HL-60 (cell line): ENCODE measurements at regions not wholly inside any gene's neighbourhood (a gene's known extent, or its start where the extent isn't known, plus 50 kb on each side); places are given as distances from the start of the nearest gene placed in this dataset.

Experiments used
- DNase-seq, 2 experiments: peaks; one replicate each; pipeline ENCODE4 v3.0.0-alpha.2; 2010 to 2020; ENCODE audit warnings: low read depth in 1 of 2, low spot score in 1 of 2
- H3K27ac ChIP-seq: fragments of 250-450 bp; sonication (Bioruptor Pico); replicated peaks from 2 replicates; pipeline ENCODE4 v1.5.1; 2020; ENCODE audit warnings: mild to moderate bottlenecking, moderate library complexity
- H3K27me3 ChIP-seq: fragments of 250-450 bp; sonication (Bioruptor Pico); 2 replicates; pipeline ENCODE4 v1.5.1; 2021; ENCODE audit warnings: mild to moderate bottlenecking, moderate library complexity; ENCODE audit not compliant: insufficient read depth, poor library complexity, severe bottlenecking
- H3K4me3 ChIP-seq: replicated peaks from 2 replicates; pipeline ENCODE4 v1.5.1; 2011; ENCODE audit warnings: mild to moderate bottlenecking, control low read depth, low read length; ENCODE audit not compliant: insufficient read depth
- GABPA ChIP-seq: IDR thresholded peaks from 2 replicates; pipeline ENCODE4 v1.6.1; 2012; ENCODE audit warnings: low read depth
- POLR2AphosphoS5 ChIP-seq: IDR thresholded peaks from 2 replicates; pipeline ENCODE4 v1.6.1; 2012; ENCODE audit warnings: low read depth
- SPI1 ChIP-seq: IDR thresholded peaks from 2 replicates; pipeline ENCODE4 v1.6.1; 2012; ENCODE audit warnings: low read depth, mild to moderate bottlenecking, borderline replicate concordance
- TF ChIP-seq, protein P1 (sequence below): IDR thresholded peaks from one replicate; pipeline ENCODE4 v1.5.1; 2011; ENCODE audit warnings: low read length, control low read depth, inconsistent platforms; ENCODE audit not compliant: insufficient read depth
- TF ChIP-seq, protein P2 (sequence below): IDR thresholded peaks from 2 replicates; pipeline ENCODE4 v1.6.1; 2012; ENCODE audit warnings: low read depth; ENCODE audit not compliant: insufficient replicate concordance

DNA sequence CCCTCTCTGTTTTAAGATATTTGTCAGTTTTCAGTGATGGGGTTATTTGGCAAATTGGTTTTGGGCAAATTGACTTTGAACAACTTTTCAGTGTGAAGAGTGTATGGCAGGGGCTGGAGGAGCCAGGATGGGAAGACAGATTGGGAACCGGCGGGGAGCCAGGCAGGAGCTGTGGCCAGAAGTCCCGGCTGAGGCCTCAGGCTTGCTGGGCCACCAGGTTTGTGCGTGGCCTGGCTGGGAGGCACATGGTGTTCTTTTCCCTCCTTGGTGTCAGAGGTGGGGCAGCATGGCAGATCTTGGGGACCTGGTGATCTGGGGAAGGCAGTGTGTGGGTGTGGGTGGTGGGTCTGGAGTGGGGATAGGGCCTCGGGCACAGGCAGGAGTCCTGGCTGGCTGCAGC lies 61.1 kb downstream of the SLC25A47 start:
- DNase-seq: no peak
- Histone ChIP-seq H3K27ac (no peak overlapping the region), H3K27me3 (no peaks in the 10 kb centered on the region), H3K4me3 (no peak overlapping the region)
- TF ChIP-seq, protein P1, sequence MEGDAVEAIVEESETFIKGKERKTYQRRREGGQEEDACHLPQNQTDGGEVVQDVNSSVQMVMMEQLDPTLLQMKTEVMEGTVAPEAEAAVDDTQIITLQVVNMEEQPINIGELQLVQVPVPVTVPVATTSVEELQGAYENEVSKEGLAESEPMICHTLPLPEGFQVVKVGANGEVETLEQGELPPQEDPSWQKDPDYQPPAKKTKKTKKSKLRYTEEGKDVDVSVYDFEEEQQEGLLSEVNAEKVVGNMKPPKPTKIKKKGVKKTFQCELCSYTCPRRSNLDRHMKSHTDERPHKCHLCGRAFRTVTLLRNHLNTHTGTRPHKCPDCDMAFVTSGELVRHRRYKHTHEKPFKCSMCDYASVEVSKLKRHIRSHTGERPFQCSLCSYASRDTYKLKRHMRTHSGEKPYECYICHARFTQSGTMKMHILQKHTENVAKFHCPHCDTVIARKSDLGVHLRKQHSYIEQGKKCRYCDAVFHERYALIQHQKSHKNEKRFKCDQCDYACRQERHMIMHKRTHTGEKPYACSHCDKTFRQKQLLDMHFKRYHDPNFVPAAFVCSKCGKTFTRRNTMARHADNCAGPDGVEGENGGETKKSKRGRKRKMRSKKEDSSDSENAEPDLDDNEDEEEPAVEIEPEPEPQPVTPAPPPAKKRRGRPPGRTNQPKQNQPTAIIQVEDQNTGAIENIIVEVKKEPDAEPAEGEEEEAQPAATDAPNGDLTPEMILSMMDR: no peak
- TF ChIP-seq GABPA (no peak), SPI1 (no peak), POLR2AphosphoS5 (no peak)
- TF ChIP-seq, protein P2, sequence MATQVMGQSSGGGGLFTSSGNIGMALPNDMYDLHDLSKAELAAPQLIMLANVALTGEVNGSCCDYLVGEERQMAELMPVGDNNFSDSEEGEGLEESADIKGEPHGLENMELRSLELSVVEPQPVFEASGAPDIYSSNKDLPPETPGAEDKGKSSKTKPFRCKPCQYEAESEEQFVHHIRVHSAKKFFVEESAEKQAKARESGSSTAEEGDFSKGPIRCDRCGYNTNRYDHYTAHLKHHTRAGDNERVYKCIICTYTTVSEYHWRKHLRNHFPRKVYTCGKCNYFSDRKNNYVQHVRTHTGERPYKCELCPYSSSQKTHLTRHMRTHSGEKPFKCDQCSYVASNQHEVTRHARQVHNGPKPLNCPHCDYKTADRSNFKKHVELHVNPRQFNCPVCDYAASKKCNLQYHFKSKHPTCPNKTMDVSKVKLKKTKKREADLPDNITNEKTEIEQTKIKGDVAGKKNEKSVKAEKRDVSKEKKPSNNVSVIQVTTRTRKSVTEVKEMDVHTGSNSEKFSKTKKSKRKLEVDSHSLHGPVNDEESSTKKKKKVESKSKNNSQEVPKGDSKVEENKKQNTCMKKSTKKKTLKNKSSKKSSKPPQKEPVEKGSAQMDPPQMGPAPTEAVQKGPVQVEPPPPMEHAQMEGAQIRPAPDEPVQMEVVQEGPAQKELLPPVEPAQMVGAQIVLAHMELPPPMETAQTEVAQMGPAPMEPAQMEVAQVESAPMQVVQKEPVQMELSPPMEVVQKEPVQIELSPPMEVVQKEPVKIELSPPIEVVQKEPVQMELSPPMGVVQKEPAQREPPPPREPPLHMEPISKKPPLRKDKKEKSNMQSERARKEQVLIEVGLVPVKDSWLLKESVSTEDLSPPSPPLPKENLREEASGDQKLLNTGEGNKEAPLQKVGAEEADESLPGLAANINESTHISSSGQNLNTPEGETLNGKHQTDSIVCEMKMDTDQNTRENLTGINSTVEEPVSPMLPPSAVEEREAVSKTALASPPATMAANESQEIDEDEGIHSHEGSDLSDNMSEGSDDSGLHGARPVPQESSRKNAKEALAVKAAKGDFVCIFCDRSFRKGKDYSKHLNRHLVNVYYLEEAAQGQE: no peak

DNA sequence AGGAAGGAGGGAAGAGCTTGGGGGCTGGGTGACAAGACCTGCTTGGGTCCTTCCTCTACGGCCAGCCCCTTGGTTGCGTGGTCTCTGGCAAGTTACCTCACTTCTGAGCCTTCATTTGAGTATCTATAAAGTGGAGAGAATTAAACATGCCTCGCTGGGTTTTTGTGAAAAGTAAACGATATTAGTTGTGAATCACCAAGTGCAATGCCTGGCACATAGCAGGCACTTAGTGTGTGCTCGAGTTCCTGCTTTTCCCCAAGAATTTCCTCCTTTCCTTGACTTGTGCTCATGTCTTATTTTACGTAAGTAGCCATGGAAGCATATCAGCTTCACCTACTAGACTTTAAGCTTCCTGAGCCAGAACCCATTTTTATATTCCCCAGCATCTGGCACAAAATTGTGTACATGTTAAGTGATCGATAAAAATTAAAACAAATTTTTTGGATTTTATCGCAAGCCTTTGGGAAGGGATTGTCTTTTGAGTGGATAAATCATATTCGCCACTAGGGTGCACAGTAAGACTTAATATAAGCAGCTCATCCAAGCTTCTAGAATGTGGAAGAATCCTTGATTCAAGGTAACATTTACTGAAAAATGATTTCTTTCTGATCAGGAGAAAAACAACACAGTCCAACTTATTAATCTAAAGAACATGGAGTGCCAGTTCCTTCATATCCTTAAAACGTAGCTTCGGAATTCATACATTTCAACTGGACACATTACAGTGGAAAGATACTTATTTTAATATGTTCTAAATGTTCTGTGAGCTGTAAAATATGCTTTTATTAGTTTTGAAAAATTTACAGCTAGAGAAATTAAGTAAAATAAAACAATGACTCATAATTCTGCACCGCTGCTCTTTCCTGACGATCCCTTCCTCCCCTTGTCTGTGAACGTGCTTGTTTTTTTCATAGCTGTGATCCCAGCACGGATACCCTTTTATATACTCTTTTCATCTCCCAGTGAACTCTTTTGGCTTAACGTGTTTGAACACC lies 62.0 kb downstream of the SLC25A47 start:
- no peaks in the 10 kb centered on the region for H3K27me3 ChIP-seq
- no peak overlapping the region for H3K27ac ChIP-seq
- peak in 1 of 2 experiments; percentile 20 for DNase-seq
- TF ChIP-seq POLR2AphosphoS5: no peak
- TF ChIP-seq, protein P2: no peak
- TF ChIP-seq, protein P1: no peak
- no peak for TF ChIP-seq GABPA
- TF ChIP-seq SPI1: no peak
- no peak overlapping the region for H3K4me3 ChIP-seq

DNA sequence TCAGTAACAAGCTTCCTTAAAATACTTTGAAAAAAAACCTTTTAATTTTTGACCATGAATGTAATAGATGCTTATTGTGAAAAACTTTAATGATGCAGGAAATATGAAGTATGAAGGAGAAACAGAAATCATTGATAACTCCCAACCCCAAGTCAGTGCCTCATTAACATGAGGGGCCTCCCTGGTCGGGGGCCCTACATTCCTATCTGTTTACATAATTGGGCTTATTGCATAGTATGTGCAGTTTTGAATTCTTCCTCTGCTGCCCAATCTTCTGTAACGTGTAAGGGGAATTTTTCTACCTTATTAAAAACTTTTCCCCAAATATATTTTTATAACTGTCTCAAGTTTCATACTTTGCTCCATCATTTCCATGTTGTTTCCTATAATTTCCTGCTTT lies 63.0 kb downstream of the SLC25A47 start:
- no peak for DNase-seq
- TF ChIP-seq, protein P1: no peak
- TF ChIP-seq SPI1 (no peak), GABPA (no peak), POLR2AphosphoS5 (no peak)
- TF ChIP-seq, protein P2: no peak
- no peak overlapping the region for H3K27ac ChIP-seq
- H3K4me3 ChIP-seq: no peak overlapping the region
- H3K27me3 ChIP-seq: no peaks in the 10 kb centered on the region
